Sigmoid colon (tissue), 4 donors: ENCODE measurements at regions not wholly inside any gene's neighbourhood (a gene's known extent, or its start where the extent isn't known, plus 50 kb on each side); places are given as distances from the start of the nearest gene placed in this dataset.
"Not testable (repeated sequence)": the region's sequence is repeated elsewhere in the genome, so short reads cannot be mapped to it uniquely, and the experiment has no call there.

Experiments used
- EP300 ChIP-seq, 4 donors: sonication (generic); formaldehyde crosslinking; IDR thresholded peaks; one replicate each; pipeline ENCODE4 v1.6.1; 2017; ENCODE audit warnings: antibody characterized with exemption in 4 of 4
- POLR2A ChIP-seq, 2 donors: fragments of 450-650 bp; IDR thresholded peaks; one replicate each; pipeline ENCODE4 v1.6.1; 2016; ENCODE audit warnings: antibody characterized with exemption in 2 of 2, mild to moderate bottlenecking in 2 of 2, moderate library complexity in 2 of 2
- TF ChIP-seq, protein P1 (sequence below), 4 experiments: fragments of 450-650 bp in 3 of 4; fragments of 200-600 bp in 1 of 4; IDR thresholded peaks; one replicate each; pipeline ENCODE4 v1.5.1; 2016 to 2019; ENCODE audit warnings: antibody characterized with exemption in 4 of 4, mild to moderate bottlenecking in 3 of 4, moderate library complexity in 2 of 4

DNA sequence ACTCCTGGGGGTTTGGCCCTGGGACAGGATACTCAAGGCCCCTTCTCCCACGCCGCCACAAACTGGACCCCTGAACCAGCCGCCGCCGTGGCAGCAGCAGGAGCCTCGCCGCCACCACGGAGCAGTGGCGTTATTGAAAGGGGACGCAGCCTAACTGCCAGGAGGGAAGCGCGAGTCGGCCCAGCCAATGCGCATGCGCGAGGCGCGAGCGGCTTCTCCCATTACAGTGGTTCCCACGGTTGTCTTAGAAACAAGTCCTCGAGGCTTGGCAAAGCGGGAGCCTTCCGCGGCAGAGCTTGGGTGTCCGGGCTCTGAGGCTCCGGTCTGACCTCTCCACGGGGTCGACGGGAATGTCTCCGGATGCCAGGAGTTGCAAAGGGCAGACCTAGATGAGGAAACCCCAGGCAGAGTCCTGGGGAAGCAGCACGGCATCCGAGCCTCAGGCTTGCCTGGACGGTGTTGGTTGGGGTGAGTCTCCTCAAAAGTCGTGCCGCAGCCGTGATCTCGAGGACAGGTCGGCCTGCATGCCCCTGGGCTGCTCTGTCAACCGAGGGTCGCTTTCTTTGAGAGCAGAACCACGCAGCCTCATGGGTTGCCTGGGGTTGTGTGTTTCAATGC lies 360.6 kb upstream of the ZNF337 start:
- TF ChIP-seq, protein P1, sequence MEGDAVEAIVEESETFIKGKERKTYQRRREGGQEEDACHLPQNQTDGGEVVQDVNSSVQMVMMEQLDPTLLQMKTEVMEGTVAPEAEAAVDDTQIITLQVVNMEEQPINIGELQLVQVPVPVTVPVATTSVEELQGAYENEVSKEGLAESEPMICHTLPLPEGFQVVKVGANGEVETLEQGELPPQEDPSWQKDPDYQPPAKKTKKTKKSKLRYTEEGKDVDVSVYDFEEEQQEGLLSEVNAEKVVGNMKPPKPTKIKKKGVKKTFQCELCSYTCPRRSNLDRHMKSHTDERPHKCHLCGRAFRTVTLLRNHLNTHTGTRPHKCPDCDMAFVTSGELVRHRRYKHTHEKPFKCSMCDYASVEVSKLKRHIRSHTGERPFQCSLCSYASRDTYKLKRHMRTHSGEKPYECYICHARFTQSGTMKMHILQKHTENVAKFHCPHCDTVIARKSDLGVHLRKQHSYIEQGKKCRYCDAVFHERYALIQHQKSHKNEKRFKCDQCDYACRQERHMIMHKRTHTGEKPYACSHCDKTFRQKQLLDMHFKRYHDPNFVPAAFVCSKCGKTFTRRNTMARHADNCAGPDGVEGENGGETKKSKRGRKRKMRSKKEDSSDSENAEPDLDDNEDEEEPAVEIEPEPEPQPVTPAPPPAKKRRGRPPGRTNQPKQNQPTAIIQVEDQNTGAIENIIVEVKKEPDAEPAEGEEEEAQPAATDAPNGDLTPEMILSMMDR (IDR thresholded peaks at IDR 0.05) = not testable (repeated sequence)
- TF ChIP-seq EP300, POLR2A (IDR thresholded peaks at IDR 0.05): not testable (repeated sequence)
